Heart right ventricle (tissue), 16 donors: ENCODE measurements at regions not wholly inside any gene's neighbourhood (a gene's known extent, or its start where the extent isn't known, plus 50 kb on each side); places are given as distances from the start of the nearest gene placed in this dataset.
A peak's percentile ranks its signal among the peaks of the same experiment; 100 is the strongest.

Source experiments
- ATAC-seq, 8 donors: fragments of 200-7000 bp; cut with Tn5 transposase; one replicate each; pipeline ENCODE4 v1.9.1; 2020; ENCODE audit warnings: mild to moderate bottlenecking in 8 of 8, moderate library complexity in 8 of 8, moderate number of reproducible peaks in 1 of 8
- DNase-seq, 2 donors: peaks; one replicate each; pipeline ENCODE4 v3.0.0-alpha.2; 2020
- H3K27ac ChIP-seq, 10 donors: fragments of 200-600 bp; sonication (generic) in 2 of 10; one replicate each; pipeline versions ENCODE4 v1.5.0 to v1.8.0; 2020 to 2022; ENCODE audit warnings: mild to moderate bottlenecking in 3 of 10
- H3K27me3 ChIP-seq, 7 donors: fragments of 200-600 bp; one replicate each; pipeline ENCODE4 v1.8.0; 2021 to 2022; ENCODE audit warnings: mild to moderate bottlenecking in 2 of 7
- H3K36me3 ChIP-seq, 9 donors: fragments of 200-600 bp; sonication (generic) in 1 of 9; one replicate each; pipeline versions ENCODE4 v1.5.0 to v1.8.0; 2020 to 2022; ENCODE audit warnings: mild to moderate bottlenecking in 2 of 9
- H3K4me1 ChIP-seq, 9 donors: fragments of 200-600 bp; sonication (generic) in 1 of 9; one replicate each; pipeline versions ENCODE4 v1.5.0 to v1.8.0; 2020 to 2022; ENCODE audit warnings: mild to moderate bottlenecking in 4 of 9
- H3K4me3 ChIP-seq, 10 donors: fragments of 200-600 bp; sonication (generic) in 2 of 10; one replicate each; pipeline versions ENCODE4 v1.5.0 to v1.8.0; 2020 to 2022; ENCODE audit warnings: mild to moderate bottlenecking in 7 of 10, moderate library complexity in 2 of 10
- H3K9me3 ChIP-seq, 11 donors: fragments of 200-600 bp in 10 of 11; sonication (generic) in 2 of 11; one replicate each; pipeline versions ENCODE4 v1.5.0 to v1.8.0; 2013 to 2022; ENCODE audit warnings: mild to moderate bottlenecking in 2 of 11, control low read depth in 1 of 11, moderate library complexity in 1 of 11
- CTCF ChIP-seq, 9 donors: fragments of 200-600 bp; sonication (generic) in 2 of 9; IDR thresholded peaks; one replicate each; pipeline versions ENCODE4 v1.5.0 to v1.8.0; 2021 to 2022; ENCODE audit warnings: antibody characterized with exemption in 9 of 9, mild to moderate bottlenecking in 5 of 9, moderate library complexity in 1 of 9
- WGBS, 2 donors: extraction: QIAGEN DNeasy Blood & Tissue Kit; methylation state at CpG; one replicate each; pipeline ENCODE4 v1.1.7; 2013; ENCODE audit warnings: inconsistent platforms in 1 of 2; 5-methylcytosine and 5-hydroxymethylcytosine counted together
- intact Hi-C, 10 donors: fragments of 100-400 bp; cut with DNase I; formaldehyde crosslinking; loops; one replicate each; pipeline versions ENCODE4 v1.11.1 to v1.14.2; 2022
- donor health status: Arrhythmogenic right ventricular cardiomyopathy.
- donor health status: ischemic (EF 13 %, LVEDD 7.1; RV severe dilation, severe dysfunction).
- donor health status: healthy with polysubstance abuse.
- donor health status: DM: no; HTN: yes; CAD: no.
- donor health status: DM: no; HTN: no; CAD: no.
- donor health status: ischemic (EF 25% LVEDD 6.9; RV normal size, moderate dysfunction).
- donor health status: ischemic (EF 25% LVEDD 5.7; RV mildly dilated, moderate dysfunction).
- donor health status: healthy.
- donor health status: DM: yes; HTN: yes; CAD: no.
- donor health status: Ischemic cardiomyopathy.
- donor health status: ischemic (EF 35%, LVEDD 5.7; RV mildly dilated, moderate dysfunction).
- donor health status: nonischemic (EF 11% LVEDD 7.7; RV severe dilation, severe dysfunction).
- donor health status: DM: yes; HTN: yes; CAD: no.
- donor health status: PGD.
- donor health status: ischemic (EF 29% LVEDD 5.4; RV normal size, mild dysfunction).
- donor health status: nonischemic (EF 23%, LVEDD 6.1; RV moderate dilation, normal function).

GRCh38 chr5:123885081-123885480 is 373.1 kb downstream of the CSNK1G3 start:
- no peaks in the 10 kb centered on the region for H3K9me3 ChIP-seq
- H3K4me3 ChIP-seq: no peak overlapping the region
- ATAC-seq: no peak
- no peaks in the 10 kb centered on the region for H3K36me3 ChIP-seq
- DNase-seq: no peak
- intact Hi-C loops: no loop called here
- H3K4me1 ChIP-seq: peaks cover 0 to 27% (median 21%) of the 10 kb centered on the region in 9 donors
- no peak for TF ChIP-seq CTCF (IDR thresholded peaks at IDR 0.05)
- WGBS, 2 donors: 71 to 81% methylated on average over 1 of the region's 1 CpG
- no peak overlapping the region for H3K27ac ChIP-seq
- H3K27me3 ChIP-seq: no peaks in the 10 kb centered on the region

- ATAC-seq: no peak
- no peak for TF ChIP-seq CTCF (IDR thresholded peaks at IDR 0.05)
- H3K4me1 ChIP-seq: peaks cover 0 to 33% (median 21%) of the 10 kb centered on the region in 9 donors
- H3K27ac ChIP-seq: peak overlapping the region in 1 of 10 donors; percentile 17
- intact Hi-C loops: no loop called here
- no peak for DNase-seq
- H3K4me3 ChIP-seq: peak overlapping the region in 3 of 10 donors; percentile 17 to 25 (median 19)
- H3K9me3 ChIP-seq: no peaks in the 10 kb centered on the region
- H3K36me3 ChIP-seq: no peaks in the 10 kb centered on the region
- WGBS, 2 donors: 10 to 12% methylated on average over 2 of the region's 2 CpGs
- no peaks in the 10 kb centered on the region for H3K27me3 ChIP-seq
Measured at GRCh38 chr5:123882965-123883345, 371.0 kb downstream of the CSNK1G3 start.

- Histone ChIP-seq H3K27ac (peak overlapping the region in 2 of 10 donors; percentile 1 to 17), H3K27me3 (no peaks in the 10 kb centered on the region), H3K4me3 (peak overlapping the region in 3 of 10 donors; percentile 17 to 25 (median 19)), H3K36me3 (no peaks in the 10 kb centered on the region), H3K9me3 (no peaks in the 10 kb centered on the region), H3K4me1 (peaks cover 0 to 33% (median 21%) of the 10 kb centered on the region in 9 donors)
- ATAC-seq (no peak), DNase-seq (no peak)
- TF ChIP-seq CTCF (IDR thresholded peaks at IDR 0.05): no peak
- intact Hi-C loops: no loop called here
- 46 to 53% methylated on average over 5 of the region's 5 CpGs for WGBS, 2 donors
Measured at GRCh38 chr5:123882319-123882964, 370.5 kb downstream of the CSNK1G3 start.

GRCh38 chr5:123881759-123882244 is 369.8 kb downstream of the CSNK1G3 start:
- intact Hi-C loops: no loop called here
- TF ChIP-seq CTCF (IDR thresholded peaks at IDR 0.05): no peak
- Histone ChIP-seq H3K4me3 (no peak overlapping the region), H3K36me3 (no peaks in the 10 kb centered on the region), H3K27ac (peak overlapping the region in 1 of 10 donors; percentile 1), H3K27me3 (no peaks in the 10 kb centered on the region), H3K4me1 (peaks cover 0 to 33% (median 21%) of the 10 kb centered on the region in 9 donors), H3K9me3 (no peaks in the 10 kb centered on the region)
- ATAC-seq: peak in 3 of 8 donors; percentile 47 to 68 (median 52)
- 17 to 25% methylated on average over 6 of the region's 6 CpGs for WGBS, 2 donors
- peak in 1 of 2 donors; percentile 15 for DNase-seq
